HL-60 (cell line): ENCODE measurements at regions not wholly inside any gene's neighbourhood (a gene's known extent, or its start where the extent isn't known, plus 50 kb on each side); places are given as distances from the start of the nearest gene placed in this dataset.

Source experiments
- DNase-seq, 2 experiments: peaks; one replicate each; pipeline ENCODE4 v3.0.0-alpha.2; 2010 to 2020; ENCODE audit warnings: low read depth in 1 of 2, low spot score in 1 of 2
- H3K27ac ChIP-seq: fragments of 250-450 bp; sonication (Bioruptor Pico); replicated peaks from 2 replicates; pipeline ENCODE4 v1.5.1; 2020; ENCODE audit warnings: mild to moderate bottlenecking, moderate library complexity
- H3K27me3 ChIP-seq: fragments of 250-450 bp; sonication (Bioruptor Pico); 2 replicates; pipeline ENCODE4 v1.5.1; 2021; ENCODE audit warnings: mild to moderate bottlenecking, moderate library complexity; ENCODE audit not compliant: insufficient read depth, poor library complexity, severe bottlenecking
- H3K4me3 ChIP-seq: replicated peaks from 2 replicates; pipeline ENCODE4 v1.5.1; 2011; ENCODE audit warnings: mild to moderate bottlenecking, control low read depth, low read length; ENCODE audit not compliant: insufficient read depth
- GABPA ChIP-seq: IDR thresholded peaks from 2 replicates; pipeline ENCODE4 v1.6.1; 2012; ENCODE audit warnings: low read depth
- POLR2AphosphoS5 ChIP-seq: IDR thresholded peaks from 2 replicates; pipeline ENCODE4 v1.6.1; 2012; ENCODE audit warnings: low read depth
- SPI1 ChIP-seq: IDR thresholded peaks from 2 replicates; pipeline ENCODE4 v1.6.1; 2012; ENCODE audit warnings: low read depth, mild to moderate bottlenecking, borderline replicate concordance
- TF ChIP-seq, protein P1 (sequence below): IDR thresholded peaks from one replicate; pipeline ENCODE4 v1.5.1; 2011; ENCODE audit warnings: low read length, control low read depth, inconsistent platforms; ENCODE audit not compliant: insufficient read depth
- TF ChIP-seq, protein P2 (sequence below): IDR thresholded peaks from 2 replicates; pipeline ENCODE4 v1.6.1; 2012; ENCODE audit warnings: low read depth; ENCODE audit not compliant: insufficient replicate concordance

DNA sequence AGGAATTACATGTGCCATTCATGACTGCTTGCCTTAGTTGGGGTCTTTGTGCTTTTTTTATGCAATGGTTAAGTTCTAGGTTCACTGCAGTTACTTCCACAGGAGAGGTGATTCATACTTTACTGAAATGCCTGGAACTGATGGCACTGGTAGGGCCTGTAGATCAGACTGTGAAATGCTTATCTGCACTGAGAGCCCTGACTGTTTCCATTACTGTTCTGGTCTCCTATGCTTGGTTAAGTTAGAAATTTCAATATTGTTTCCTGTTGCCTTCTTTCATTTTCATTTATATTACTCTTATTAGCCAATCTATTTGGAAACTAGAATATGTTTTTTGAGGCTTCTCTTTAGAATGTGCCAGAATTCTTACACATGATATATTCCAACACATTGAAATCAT, 484.1 kb upstream of the SEMA6A start:
- TF ChIP-seq, protein P1, sequence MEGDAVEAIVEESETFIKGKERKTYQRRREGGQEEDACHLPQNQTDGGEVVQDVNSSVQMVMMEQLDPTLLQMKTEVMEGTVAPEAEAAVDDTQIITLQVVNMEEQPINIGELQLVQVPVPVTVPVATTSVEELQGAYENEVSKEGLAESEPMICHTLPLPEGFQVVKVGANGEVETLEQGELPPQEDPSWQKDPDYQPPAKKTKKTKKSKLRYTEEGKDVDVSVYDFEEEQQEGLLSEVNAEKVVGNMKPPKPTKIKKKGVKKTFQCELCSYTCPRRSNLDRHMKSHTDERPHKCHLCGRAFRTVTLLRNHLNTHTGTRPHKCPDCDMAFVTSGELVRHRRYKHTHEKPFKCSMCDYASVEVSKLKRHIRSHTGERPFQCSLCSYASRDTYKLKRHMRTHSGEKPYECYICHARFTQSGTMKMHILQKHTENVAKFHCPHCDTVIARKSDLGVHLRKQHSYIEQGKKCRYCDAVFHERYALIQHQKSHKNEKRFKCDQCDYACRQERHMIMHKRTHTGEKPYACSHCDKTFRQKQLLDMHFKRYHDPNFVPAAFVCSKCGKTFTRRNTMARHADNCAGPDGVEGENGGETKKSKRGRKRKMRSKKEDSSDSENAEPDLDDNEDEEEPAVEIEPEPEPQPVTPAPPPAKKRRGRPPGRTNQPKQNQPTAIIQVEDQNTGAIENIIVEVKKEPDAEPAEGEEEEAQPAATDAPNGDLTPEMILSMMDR = no peak
- TF ChIP-seq, protein P2, sequence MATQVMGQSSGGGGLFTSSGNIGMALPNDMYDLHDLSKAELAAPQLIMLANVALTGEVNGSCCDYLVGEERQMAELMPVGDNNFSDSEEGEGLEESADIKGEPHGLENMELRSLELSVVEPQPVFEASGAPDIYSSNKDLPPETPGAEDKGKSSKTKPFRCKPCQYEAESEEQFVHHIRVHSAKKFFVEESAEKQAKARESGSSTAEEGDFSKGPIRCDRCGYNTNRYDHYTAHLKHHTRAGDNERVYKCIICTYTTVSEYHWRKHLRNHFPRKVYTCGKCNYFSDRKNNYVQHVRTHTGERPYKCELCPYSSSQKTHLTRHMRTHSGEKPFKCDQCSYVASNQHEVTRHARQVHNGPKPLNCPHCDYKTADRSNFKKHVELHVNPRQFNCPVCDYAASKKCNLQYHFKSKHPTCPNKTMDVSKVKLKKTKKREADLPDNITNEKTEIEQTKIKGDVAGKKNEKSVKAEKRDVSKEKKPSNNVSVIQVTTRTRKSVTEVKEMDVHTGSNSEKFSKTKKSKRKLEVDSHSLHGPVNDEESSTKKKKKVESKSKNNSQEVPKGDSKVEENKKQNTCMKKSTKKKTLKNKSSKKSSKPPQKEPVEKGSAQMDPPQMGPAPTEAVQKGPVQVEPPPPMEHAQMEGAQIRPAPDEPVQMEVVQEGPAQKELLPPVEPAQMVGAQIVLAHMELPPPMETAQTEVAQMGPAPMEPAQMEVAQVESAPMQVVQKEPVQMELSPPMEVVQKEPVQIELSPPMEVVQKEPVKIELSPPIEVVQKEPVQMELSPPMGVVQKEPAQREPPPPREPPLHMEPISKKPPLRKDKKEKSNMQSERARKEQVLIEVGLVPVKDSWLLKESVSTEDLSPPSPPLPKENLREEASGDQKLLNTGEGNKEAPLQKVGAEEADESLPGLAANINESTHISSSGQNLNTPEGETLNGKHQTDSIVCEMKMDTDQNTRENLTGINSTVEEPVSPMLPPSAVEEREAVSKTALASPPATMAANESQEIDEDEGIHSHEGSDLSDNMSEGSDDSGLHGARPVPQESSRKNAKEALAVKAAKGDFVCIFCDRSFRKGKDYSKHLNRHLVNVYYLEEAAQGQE = no peak
- Histone ChIP-seq H3K4me3 (no peak overlapping the region), H3K27me3 (no peaks in the 10 kb centered on the region), H3K27ac (no peak overlapping the region)
- no peak for DNase-seq

DNA sequence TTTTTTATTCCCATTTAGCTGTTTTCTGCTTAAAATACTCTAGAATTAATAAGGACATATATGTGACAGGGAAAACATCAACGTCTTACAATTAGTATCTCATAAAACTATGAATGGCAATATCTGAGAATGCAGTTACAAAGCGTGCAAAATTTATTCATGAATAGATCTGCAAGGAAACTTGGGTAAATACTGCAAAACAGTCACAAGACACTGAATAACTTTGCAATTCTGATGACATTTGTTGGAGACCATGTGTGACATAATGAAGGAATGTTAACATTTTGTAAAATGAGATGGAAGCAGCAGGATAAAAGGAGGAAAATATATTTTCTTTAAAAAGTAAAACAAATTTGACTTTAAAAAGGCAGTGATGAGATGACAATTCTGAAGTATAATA, 480.9 kb upstream of the SEMA6A start:
- DNase-seq = no peak
- no peak overlapping the region for H3K4me3 ChIP-seq
- no peak overlapping the region for H3K27ac ChIP-seq
- TF ChIP-seq, protein P1 = no peak
- TF ChIP-seq POLR2AphosphoS5 = no peak
- TF ChIP-seq SPI1 = no peak
- TF ChIP-seq GABPA = no peak
- TF ChIP-seq, protein P2 = no peak
- H3K27me3 ChIP-seq = no peaks in the 10 kb centered on the region

DNA sequence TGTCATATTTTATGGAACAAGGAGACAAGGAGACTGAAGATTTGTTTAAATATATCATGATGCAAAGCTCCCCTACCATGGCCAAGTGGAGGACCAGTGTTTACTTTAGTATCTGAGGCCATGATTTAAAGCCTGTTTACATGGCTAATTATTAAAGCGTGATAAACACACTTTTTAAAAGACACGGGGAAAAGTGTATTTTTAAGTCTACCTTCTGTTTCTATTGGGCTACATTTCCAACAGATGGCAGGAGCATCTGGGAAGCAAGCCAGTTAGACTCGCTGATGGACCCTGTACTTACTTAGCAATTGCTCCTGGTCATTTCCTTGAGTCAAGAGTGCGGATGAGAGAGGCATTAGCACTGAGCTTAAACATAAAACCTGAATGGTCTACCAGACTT, 480.3 kb upstream of the SEMA6A start:
- TF ChIP-seq SPI1 = no peak
- TF ChIP-seq, protein P2 = no peak

DNA sequence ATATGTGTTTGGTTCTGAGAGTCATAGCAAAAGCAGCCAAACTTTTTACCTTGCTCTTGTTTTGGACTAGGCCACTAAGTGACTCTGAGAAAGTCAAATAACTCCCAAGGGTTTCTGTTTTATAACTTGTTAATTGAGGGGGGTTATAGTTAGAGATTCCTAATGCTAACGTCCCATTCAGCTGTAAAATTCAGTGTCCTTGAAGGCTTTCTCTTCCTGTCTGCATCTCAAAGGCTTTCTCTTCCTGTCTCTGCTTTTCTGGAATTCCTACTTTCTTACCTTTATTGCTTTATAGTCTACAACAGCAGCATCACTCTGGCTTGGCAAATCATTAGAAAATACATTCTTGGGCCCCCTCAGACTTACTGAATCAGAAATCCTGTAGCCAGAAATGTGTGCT, 479.5 kb upstream of the SEMA6A start:
- H3K27me3 ChIP-seq = no peaks in the 10 kb centered on the region
- DNase-seq = no peak
- no peak overlapping the region for H3K4me3 ChIP-seq
- TF ChIP-seq SPI1 (no peak), POLR2AphosphoS5 (no peak), GABPA (no peak)
- TF ChIP-seq, protein P2 = no peak
- TF ChIP-seq, protein P1 = no peak
- H3K27ac ChIP-seq = no peak overlapping the region

More for the DNA sequence above, 480.3 kb upstream of the SEMA6A start:
- H3K27ac ChIP-seq = no peak overlapping the region
- no peak for DNase-seq
- H3K4me3 ChIP-seq = no peak overlapping the region
- H3K27me3 ChIP-seq = no peaks in the 10 kb centered on the region
